Activated B cell treated with CpG ODN at 0.5 μM for 24 hours (primary cell): ENCODE measurements at regions not wholly inside any gene's neighbourhood (a gene's known extent, or its start where the extent isn't known, plus 50 kb on each side); places are given as distances from the start of the nearest gene placed in this dataset.
"Not testable (repeated sequence)": the region's sequence is repeated elsewhere in the genome, so short reads cannot be mapped to it uniquely, and the experiment has no call there.

Source experiments
- ATAC-seq: fragments of 200-7000 bp; cut with Tn5 transposase; one replicate; pipeline ENCODE4 v1.10.0; 2021; ENCODE audit warnings: low read depth, mild to moderate bottlenecking, moderate library complexity
- CTCF ChIA-PET: fragments of 350-600 bp; sonication (Branson Sonifier 250); formaldehyde crosslinking; loops from one replicate; lab custom pipeline; 2021; ENCODE audit warnings: antibody characterized with exemption; lab: Charles Lee
- POLR2A ChIA-PET: fragments of 350-600 bp; sonication (Branson Sonifier 250); formaldehyde crosslinking; loops from one replicate; lab custom pipeline; 2021; ENCODE audit warnings: antibody characterized with exemption; lab: Charles Lee
- DNase-seq: peaks from one replicate; pipeline ENCODE4 v3.0.0; 2022
- H3K27ac Mint-ChIP-seq: one replicate; pipeline ENCODE4 v1.8.0; 2020; ENCODE audit warnings: mixed read lengths
- H3K27me3 Mint-ChIP-seq: one replicate; pipeline ENCODE4 v1.8.0; 2021; ENCODE audit warnings: mixed read lengths
- H3K36me3 Mint-ChIP-seq: one replicate; pipeline ENCODE4 v1.8.0; 2021; ENCODE audit warnings: low read depth, mixed read lengths
- H3K4me1 Mint-ChIP-seq: one replicate; pipeline ENCODE4 v1.8.0; 2021; ENCODE audit warnings: mixed read lengths
- H3K4me3 Mint-ChIP-seq: one replicate; pipeline ENCODE4 v1.8.0; 2020; ENCODE audit warnings: mild to moderate bottlenecking, mixed read lengths
- H3K9me3 Mint-ChIP-seq: one replicate; pipeline ENCODE4 v1.8.0; 2020; ENCODE audit warnings: mixed read lengths
- CTCF ChIP-seq: fragments of 200-600 bp; IDR thresholded peaks from one replicate; pipeline ENCODE4 v1.8.0; 2022; ENCODE audit warnings: antibody characterized with exemption, mild to moderate bottlenecking
- intact Hi-C: fragments of 100-400 bp; cut with micrococcal nuclease; formaldehyde crosslinking; loops from one replicate; pipeline ENCODE4 v1.15.1; 2024

GRCh38 chr3:20975188-20975651, 775.8 kb downstream of the ZNF385D start:
- Mint-ChIP-seq H3K27me3 (no peaks in the 10 kb centered on the region), H3K4me1 (no peaks in the 10 kb centered on the region), H3K4me3 (no peak overlapping the region), H3K9me3 (no peaks in the 10 kb centered on the region), H3K36me3 (no peaks in the 10 kb centered on the region), H3K27ac (no peak overlapping the region)
- intact Hi-C loops = no loop called here
- no peak for TF ChIP-seq CTCF
- no peak for DNase-seq
- ChIA-PET CTCF (no interaction called here), POLR2A (no interaction called here)
- no peak for ATAC-seq

- intact Hi-C loops = no loop called here
- Mint-ChIP-seq H3K27ac (no peak overlapping the region), H3K4me1 (no peaks in the 10 kb centered on the region), H3K9me3 (no peaks in the 10 kb centered on the region), H3K27me3 (no peaks in the 10 kb centered on the region), H3K4me3 (no peak overlapping the region), H3K36me3 (no peaks in the 10 kb centered on the region)
- CTCF ChIA-PET = no interaction called here
- POLR2A ChIA-PET = no interaction called here
- ATAC-seq = no peak
- no peak for TF ChIP-seq CTCF
- no peak for DNase-seq
These were observed 776.6 kb downstream of the ZNF385D start for GRCh38 chr3:20974396-20974795.

GRCh38 chr3:20970807-20971206, 780.2 kb downstream of the ZNF385D start:
- H3K27ac Mint-ChIP-seq, ATAC-seq, H3K9me3 Mint-ChIP-seq, H3K36me3 Mint-ChIP-seq, intact Hi-C loops, H3K4me3 Mint-ChIP-seq, DNase-seq, CTCF ChIA-PET, POLR2A ChIA-PET, H3K4me1 Mint-ChIP-seq, H3K27me3 Mint-ChIP-seq: not testable (repeated sequence)

- H3K27me3 Mint-ChIP-seq, H3K36me3 Mint-ChIP-seq, H3K4me1 Mint-ChIP-seq, CTCF ChIA-PET, H3K9me3 Mint-ChIP-seq, H3K27ac Mint-ChIP-seq, intact Hi-C loops, POLR2A ChIA-PET, ATAC-seq, DNase-seq, H3K4me3 Mint-ChIP-seq: not testable (repeated sequence)
These were observed 781.5 kb upstream of the SGO1 start for GRCh38 chr3:20967485-20967884.

- Mint-ChIP-seq H3K27ac (no peak overlapping the region), H3K36me3 (no peaks in the 10 kb centered on the region), H3K27me3 (no peaks in the 10 kb centered on the region)
These were observed 772.2 kb upstream of the SGO1 start for GRCh38 chr3:20958161-20958560.

GRCh38 chr3:20945892-20946291, 759.9 kb upstream of the SGO1 start:
- ChIA-PET POLR2A (no interaction called here), CTCF (no interaction called here)
- DNase-seq = no peak
- no peak overlapping the region for H3K4me3 Mint-ChIP-seq
- no peak for ATAC-seq
- H3K27ac Mint-ChIP-seq = no peak overlapping the region
- H3K9me3 Mint-ChIP-seq = peaks cover 7% of the 10 kb centered on the region
- no peaks in the 10 kb centered on the region for H3K36me3 Mint-ChIP-seq
- intact Hi-C loops = no loop called here
- no peaks in the 10 kb centered on the region for H3K27me3 Mint-ChIP-seq
- no peak for TF ChIP-seq CTCF
- no peaks in the 10 kb centered on the region for H3K4me1 Mint-ChIP-seq

More at GRCh38 chr3:20958161-20958560, 772.2 kb upstream of the SGO1 start:
- peaks cover 5% of the 10 kb centered on the region for H3K9me3 Mint-ChIP-seq
- ChIA-PET CTCF (no interaction called here), POLR2A (no interaction called here)
- H3K4me3 Mint-ChIP-seq = no peak overlapping the region
- intact Hi-C loops = no loop called here
- DNase-seq (no peak), ATAC-seq (no peak)
- no peaks in the 10 kb centered on the region for H3K4me1 Mint-ChIP-seq
- TF ChIP-seq CTCF = no peak
